ENCODE measurements at regions not wholly inside any gene's neighbourhood (a gene's known extent, or its start where the extent isn't known, plus 50 kb on each side); places are given as distances from the start of the nearest gene placed in this dataset.

DNA sequence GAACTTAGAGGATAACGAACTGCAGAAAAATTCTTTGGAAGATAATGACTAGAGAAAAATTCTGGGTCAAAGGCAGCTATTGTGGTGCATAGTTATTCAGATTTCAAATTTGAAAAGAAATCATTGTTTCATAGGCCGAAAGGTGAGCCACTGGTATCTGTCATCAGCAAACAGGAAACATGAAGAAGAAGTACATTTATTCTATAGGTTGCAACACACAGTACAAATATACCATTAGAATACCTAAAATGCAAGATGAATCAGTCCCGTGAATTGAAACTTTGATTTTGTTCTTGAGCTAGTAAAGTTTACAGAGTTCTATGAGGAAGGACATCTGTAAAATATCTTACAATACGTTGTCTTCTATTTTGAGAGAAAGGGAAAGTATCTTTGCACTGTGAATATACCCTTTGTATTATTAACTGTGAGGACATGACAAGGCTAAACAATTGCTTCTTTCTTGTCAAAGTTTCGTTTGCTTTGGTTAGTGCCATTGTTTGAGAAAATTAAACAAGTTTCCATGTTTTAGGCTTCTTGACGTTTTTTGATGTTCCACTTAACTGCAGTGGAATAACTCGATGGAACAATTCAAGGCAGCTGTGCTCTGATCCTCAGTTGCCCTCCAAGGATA lies 84.7 kb downstream of the HDGFL1 start:
- Histone ChIP-seq H3K79me2 (ENCODE audit: insufficient read depth, low read length) (no peaks in the 10 kb centered on the region), H3K27ac (ENCODE audit: low read depth, low read length) (no peak overlapping the region), H3K9me3 (ENCODE audit: control insufficient read depth in 1 of 2, insufficient read depth in 1 of 2, low read depth in 1 of 2, low read length in 2 of 2) (no peaks in the 10 kb centered on the region; a peak in 1 of 4 replicates), H3K36me3 (ENCODE audit: control insufficient read depth in 1 of 2, insufficient read depth in 2 of 2, low read length in 2 of 2) (no peaks in the 10 kb centered on the region), H3K9me2 (ENCODE audit: insufficient read depth) (no peaks in the 10 kb centered on the region), H3K4me2 (ENCODE audit: low read length) (no peak overlapping the region), H3K9ac (ENCODE audit: low read length) (no peak overlapping the region), H3K4me3 (replicated peaks in 1 of 2; ENCODE audit: low read depth in 1 of 2, low read length in 2 of 2) (no peak overlapping the region), H3K4me1 (ENCODE audit: control insufficient read depth in 1 of 2, insufficient read depth in 2 of 2, low read length in 2 of 2) (no peaks in the 10 kb centered on the region), H2AFZ (ENCODE audit: low read depth, low read length, poor library complexity, severe bottlenecking) (no peak overlapping the region), H4K20me1 (ENCODE audit: insufficient read depth) (no peaks in the 10 kb centered on the region), H3K27me3 (ENCODE audit: insufficient read depth, low read length) (no peaks in the 10 kb centered on the region)
- ChIA-PET POLR2A (no interaction called here), CTCF (no interaction called here), RAD21 (ENCODE audit: low non-redundant PET in 1 of 2, low total read pairs in 2 of 2, uncharacterized antibody in 2 of 2, unreplicated experiment in 2 of 2) (no interaction called here)
- no peak for TF ChIP-seq SP1 (IDR thresholded peaks at IDR 0.05; ENCODE audit: low read depth)
- TF ChIP-seq SIN3A (IDR thresholded peaks at IDR 0.05; ENCODE audit: low read depth): no peak
- TF ChIP-seq EZH2 (IDR thresholded peaks at IDR 0.05): no peak
- TF ChIP-seq ZNF274 (IDR thresholded peaks at IDR 0.05; ENCODE audit: low read depth, low read length): no peak
- TF ChIP-seq, protein P1, sequence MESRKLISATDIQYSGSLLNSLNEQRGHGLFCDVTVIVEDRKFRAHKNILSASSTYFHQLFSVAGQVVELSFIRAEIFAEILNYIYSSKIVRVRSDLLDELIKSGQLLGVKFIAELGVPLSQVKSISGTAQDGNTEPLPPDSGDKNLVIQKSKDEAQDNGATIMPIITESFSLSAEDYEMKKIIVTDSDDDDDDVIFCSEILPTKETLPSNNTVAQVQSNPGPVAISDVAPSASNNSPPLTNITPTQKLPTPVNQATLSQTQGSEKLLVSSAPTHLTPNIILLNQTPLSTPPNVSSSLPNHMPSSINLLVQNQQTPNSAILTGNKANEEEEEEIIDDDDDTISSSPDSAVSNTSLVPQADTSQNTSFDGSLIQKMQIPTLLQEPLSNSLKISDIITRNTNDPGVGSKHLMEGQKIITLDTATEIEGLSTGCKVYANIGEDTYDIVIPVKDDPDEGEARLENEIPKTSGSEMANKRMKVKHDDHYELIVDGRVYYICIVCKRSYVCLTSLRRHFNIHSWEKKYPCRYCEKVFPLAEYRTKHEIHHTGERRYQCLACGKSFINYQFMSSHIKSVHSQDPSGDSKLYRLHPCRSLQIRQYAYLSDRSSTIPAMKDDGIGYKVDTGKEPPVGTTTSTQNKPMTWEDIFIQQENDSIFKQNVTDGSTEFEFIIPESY (IDR thresholded peaks at IDR 0.05; ENCODE audit: extremely low read depth, insufficient replicate concordance, low read length): no peak
- TF ChIP-seq FOSL1 (IDR thresholded peaks at IDR 0.05; ENCODE audit: low read depth): no peak
- DNase-seq (ENCODE audit: low read depth, low spot score): no peak
- no peak for ATAC-seq
- BruUV-seq (replicated peaks): no TSS peak
- intact Hi-C loops (cut with micrococcal nuclease): no loop called here

DNA sequence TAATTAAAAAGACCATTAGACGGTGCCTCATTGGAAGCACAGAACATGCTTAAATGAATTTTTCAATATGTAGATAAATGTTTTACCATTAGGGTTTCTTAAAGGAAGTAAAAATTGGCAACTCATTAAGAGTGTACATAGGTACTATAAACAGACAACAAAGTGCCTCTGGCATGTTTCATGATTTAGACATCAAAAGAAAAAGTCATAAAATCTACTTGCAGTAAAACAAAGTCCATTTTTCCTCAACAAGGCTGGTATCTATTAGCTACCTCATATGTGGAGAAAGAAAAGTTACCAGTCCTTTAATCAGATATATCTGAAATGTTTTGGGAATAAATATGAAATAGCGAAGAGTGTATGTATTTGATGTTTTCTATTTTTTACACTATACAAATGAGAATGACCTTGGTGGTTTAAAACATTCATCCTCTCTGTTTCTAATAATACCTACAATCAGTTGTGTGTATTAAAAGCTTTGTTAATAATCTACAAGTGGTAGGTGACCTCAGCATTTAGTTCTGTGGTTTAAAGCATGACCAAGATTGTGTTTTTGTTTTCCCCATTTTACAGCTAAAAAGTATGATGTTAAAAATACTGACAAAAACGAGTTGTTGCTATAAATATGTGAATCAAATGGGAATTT lies 87.5 kb downstream of the HDGFL1 start:
- Histone ChIP-seq H3K9ac (ENCODE audit: low read length) (no peak overlapping the region), H3K27me3 (ENCODE audit: insufficient read depth, low read length) (no peaks in the 10 kb centered on the region), H4K20me1 (ENCODE audit: insufficient read depth) (no peaks in the 10 kb centered on the region), H3K9me2 (ENCODE audit: insufficient read depth) (no peaks in the 10 kb centered on the region), H3K4me2 (ENCODE audit: low read length) (no peak overlapping the region), H3K4me1 (ENCODE audit: control insufficient read depth in 1 of 2, insufficient read depth in 2 of 2, low read length in 2 of 2) (no peaks in the 10 kb centered on the region), H3K27ac (ENCODE audit: low read depth, low read length) (no peak overlapping the region), H3K36me3 (ENCODE audit: control insufficient read depth in 1 of 2, insufficient read depth in 2 of 2, low read length in 2 of 2) (no peaks in the 10 kb centered on the region), H3K4me3 (replicated peaks in 1 of 2; ENCODE audit: low read depth in 1 of 2, low read length in 2 of 2) (no peak overlapping the region), H2AFZ (ENCODE audit: low read depth, low read length, poor library complexity, severe bottlenecking) (no peak overlapping the region), H3K9me3 (ENCODE audit: control insufficient read depth in 1 of 2, insufficient read depth in 1 of 2, low read depth in 1 of 2, low read length in 2 of 2) (no peaks in the 10 kb centered on the region), H3K79me2 (ENCODE audit: insufficient read depth, low read length) (no peaks in the 10 kb centered on the region)
- ChIA-PET CTCF (no interaction called here), POLR2A (no interaction called here), RAD21 (ENCODE audit: low non-redundant PET in 1 of 2, low total read pairs in 2 of 2, uncharacterized antibody in 2 of 2, unreplicated experiment in 2 of 2) (no interaction called here)
- DNase-seq (ENCODE audit: low read depth, low spot score) (no peak), ATAC-seq (no peak)
- no TSS peak for BruUV-seq (replicated peaks)
- intact Hi-C loops (cut with micrococcal nuclease): no loop called here
- TF ChIP-seq, protein P1 (IDR thresholded peaks at IDR 0.05; ENCODE audit: extremely low read depth, insufficient replicate concordance, low read length): no peak
- no peak for TF ChIP-seq EZH2 (IDR thresholded peaks at IDR 0.05)
- TF ChIP-seq, protein P2, sequence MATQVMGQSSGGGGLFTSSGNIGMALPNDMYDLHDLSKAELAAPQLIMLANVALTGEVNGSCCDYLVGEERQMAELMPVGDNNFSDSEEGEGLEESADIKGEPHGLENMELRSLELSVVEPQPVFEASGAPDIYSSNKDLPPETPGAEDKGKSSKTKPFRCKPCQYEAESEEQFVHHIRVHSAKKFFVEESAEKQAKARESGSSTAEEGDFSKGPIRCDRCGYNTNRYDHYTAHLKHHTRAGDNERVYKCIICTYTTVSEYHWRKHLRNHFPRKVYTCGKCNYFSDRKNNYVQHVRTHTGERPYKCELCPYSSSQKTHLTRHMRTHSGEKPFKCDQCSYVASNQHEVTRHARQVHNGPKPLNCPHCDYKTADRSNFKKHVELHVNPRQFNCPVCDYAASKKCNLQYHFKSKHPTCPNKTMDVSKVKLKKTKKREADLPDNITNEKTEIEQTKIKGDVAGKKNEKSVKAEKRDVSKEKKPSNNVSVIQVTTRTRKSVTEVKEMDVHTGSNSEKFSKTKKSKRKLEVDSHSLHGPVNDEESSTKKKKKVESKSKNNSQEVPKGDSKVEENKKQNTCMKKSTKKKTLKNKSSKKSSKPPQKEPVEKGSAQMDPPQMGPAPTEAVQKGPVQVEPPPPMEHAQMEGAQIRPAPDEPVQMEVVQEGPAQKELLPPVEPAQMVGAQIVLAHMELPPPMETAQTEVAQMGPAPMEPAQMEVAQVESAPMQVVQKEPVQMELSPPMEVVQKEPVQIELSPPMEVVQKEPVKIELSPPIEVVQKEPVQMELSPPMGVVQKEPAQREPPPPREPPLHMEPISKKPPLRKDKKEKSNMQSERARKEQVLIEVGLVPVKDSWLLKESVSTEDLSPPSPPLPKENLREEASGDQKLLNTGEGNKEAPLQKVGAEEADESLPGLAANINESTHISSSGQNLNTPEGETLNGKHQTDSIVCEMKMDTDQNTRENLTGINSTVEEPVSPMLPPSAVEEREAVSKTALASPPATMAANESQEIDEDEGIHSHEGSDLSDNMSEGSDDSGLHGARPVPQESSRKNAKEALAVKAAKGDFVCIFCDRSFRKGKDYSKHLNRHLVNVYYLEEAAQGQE (IDR thresholded peaks at IDR 0.05; ENCODE audit: low read depth): no peak
- TF ChIP-seq FOSL1 (IDR thresholded peaks at IDR 0.05; ENCODE audit: low read depth): no peak
- no peak for TF ChIP-seq POLR2AphosphoS5 (IDR thresholded peaks at IDR 0.05; ENCODE audit: low read depth, low read length)
- TF ChIP-seq TCF7L2 (IDR thresholded peaks at IDR 0.05; ENCODE audit: borderline replicate concordance, extremely low read depth, insufficient read depth, insufficient read length): no peak
- TF ChIP-seq EGR1 (IDR thresholded peaks at IDR 0.05; ENCODE audit: low read depth): no peak
